Esophagus muscularis mucosa (tissue), 4 donors: ENCODE measurements at regions not wholly inside any gene's neighbourhood (a gene's known extent, or its start where the extent isn't known, plus 50 kb on each side); places are given as distances from the start of the nearest gene placed in this dataset.
"Not testable (repeated sequence)": the region's sequence is repeated elsewhere in the genome, so short reads cannot be mapped to it uniquely, and the experiment has no call there.

Experiments
- EP300 ChIP-seq: sonication (generic); formaldehyde crosslinking; IDR thresholded peaks from one replicate; pipeline ENCODE4 v1.6.1; 2017; ENCODE audit warnings: antibody characterized with exemption
- POLR2A ChIP-seq: fragments of 450-650 bp; IDR thresholded peaks from one replicate; pipeline ENCODE4 v1.6.1; 2017; ENCODE audit warnings: antibody characterized with exemption, moderate library complexity, mild to moderate bottlenecking, low read depth
- POLR2AphosphoS5 ChIP-seq, 2 donors: sonication (generic); formaldehyde crosslinking; IDR thresholded peaks; one replicate each; pipeline ENCODE4 v1.6.1; 2017; ENCODE audit warnings: antibody characterized with exemption in 2 of 2
- TF ChIP-seq, protein P1 (sequence below), 3 experiments: fragments of 200-600 bp in 2 of 3; fragments of 450-650 bp in 1 of 3; sonication (generic) in 2 of 3; IDR thresholded peaks; one replicate each; pipeline ENCODE4 v1.5.1; 2017 to 2019; ENCODE audit warnings: antibody characterized with exemption in 3 of 3, mild to moderate bottlenecking in 2 of 3, moderate library complexity in 1 of 3

DNA sequence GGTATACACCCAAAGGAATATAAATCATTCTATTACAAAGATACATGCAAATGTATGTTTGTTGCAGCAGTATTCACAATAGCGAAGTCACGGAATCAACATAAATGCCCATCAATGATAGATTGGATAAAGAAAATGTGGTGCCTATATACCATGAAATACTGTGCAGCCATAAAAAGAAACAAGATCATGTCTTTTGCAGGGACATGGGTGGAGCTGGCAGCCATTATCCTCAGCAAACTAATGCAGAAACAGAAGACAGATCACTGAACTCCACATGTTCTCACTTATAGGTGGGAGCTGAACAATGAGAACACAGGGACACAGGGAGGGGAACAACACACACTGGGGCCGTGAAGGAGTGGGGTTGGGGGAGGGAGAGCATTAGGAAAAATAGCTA lies 315.2 kb downstream of the CPS1 start:
- TF ChIP-seq POLR2A; EP300; POLR2AphosphoS5 (IDR thresholded peaks at IDR 0.05): not testable (repeated sequence)
- TF ChIP-seq, protein P1, sequence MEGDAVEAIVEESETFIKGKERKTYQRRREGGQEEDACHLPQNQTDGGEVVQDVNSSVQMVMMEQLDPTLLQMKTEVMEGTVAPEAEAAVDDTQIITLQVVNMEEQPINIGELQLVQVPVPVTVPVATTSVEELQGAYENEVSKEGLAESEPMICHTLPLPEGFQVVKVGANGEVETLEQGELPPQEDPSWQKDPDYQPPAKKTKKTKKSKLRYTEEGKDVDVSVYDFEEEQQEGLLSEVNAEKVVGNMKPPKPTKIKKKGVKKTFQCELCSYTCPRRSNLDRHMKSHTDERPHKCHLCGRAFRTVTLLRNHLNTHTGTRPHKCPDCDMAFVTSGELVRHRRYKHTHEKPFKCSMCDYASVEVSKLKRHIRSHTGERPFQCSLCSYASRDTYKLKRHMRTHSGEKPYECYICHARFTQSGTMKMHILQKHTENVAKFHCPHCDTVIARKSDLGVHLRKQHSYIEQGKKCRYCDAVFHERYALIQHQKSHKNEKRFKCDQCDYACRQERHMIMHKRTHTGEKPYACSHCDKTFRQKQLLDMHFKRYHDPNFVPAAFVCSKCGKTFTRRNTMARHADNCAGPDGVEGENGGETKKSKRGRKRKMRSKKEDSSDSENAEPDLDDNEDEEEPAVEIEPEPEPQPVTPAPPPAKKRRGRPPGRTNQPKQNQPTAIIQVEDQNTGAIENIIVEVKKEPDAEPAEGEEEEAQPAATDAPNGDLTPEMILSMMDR (IDR thresholded peaks at IDR 0.05) = not testable (repeated sequence)
